Keratinocyte (primary cell): ENCODE measurements at regions not wholly inside any gene's neighbourhood (a gene's known extent, or its start where the extent isn't known, plus 50 kb on each side); places are given as distances from the start of the nearest gene placed in this dataset.

Experiments used
- DNase-seq: peaks from one replicate; pipeline ENCODE4 v3.0.0-alpha.2; 2011; ENCODE audit warnings: low read depth, missing footprints, low spot score
- FAIRE-seq: peaks from 2 replicates; lab custom pipeline; 2011; peaks lifted over from hg19 to GRCh38; lab: Jason Lieb, UNC
- H2AFZ ChIP-seq: 2 replicates; pipeline ENCODE4 v1.6.0; 2012; ENCODE audit warnings: low read length, control low read depth, inconsistent platforms; ENCODE audit not compliant: control insufficient read depth
- H3K27ac ChIP-seq: 2 replicates; pipeline ENCODE4 v1.5.1; 2011; ENCODE audit warnings: low read length; ENCODE audit not compliant: control insufficient read depth, insufficient read depth
- H3K27me3 ChIP-seq: 3 replicates; pipeline ENCODE4 v1.6.0; 2011; ENCODE audit warnings: low read length; ENCODE audit not compliant: control insufficient read depth, insufficient read depth; ENCODE audit errors: extremely low read depth
- H3K36me3 ChIP-seq, 2 experiments: 2 replicates in 1 of 2; 3 replicates in 1 of 2; pipeline ENCODE4 v1.5.1; 2011; ENCODE audit warnings: low read length in 2 of 2, mild to moderate bottlenecking in 1 of 2; ENCODE audit not compliant: control insufficient read depth in 2 of 2, insufficient read depth in 2 of 2; ENCODE audit errors: extremely low read depth in 1 of 2
- H3K4me1 ChIP-seq: 3 replicates; pipeline ENCODE4 v1.5.1; 2011; ENCODE audit warnings: low read length; ENCODE audit not compliant: control insufficient read depth, insufficient read depth; ENCODE audit errors: extremely low read depth
- H3K4me2 ChIP-seq: 3 replicates; pipeline ENCODE4 v1.6.0; 2011; ENCODE audit warnings: low read depth, low read length; ENCODE audit not compliant: control insufficient read depth, insufficient read depth; ENCODE audit errors: extremely low read depth
- H3K4me3 ChIP-seq, 3 experiments: fragments of 200-600 bp in 1 of 3; sonication (generic) in 1 of 3; 2 replicates in 2 of 3; 3 replicates in 1 of 3; pipeline ENCODE4 v1.5.1; 2011 to 2016; ENCODE audit warnings: low read length in 3 of 3, mild to moderate bottlenecking in 3 of 3, control low read depth in 2 of 3, inconsistent platforms in 1 of 3, low read depth in 1 of 3, mixed read lengths in 1 of 3, mixed run types in 1 of 3, moderate library complexity in 1 of 3; ENCODE audit not compliant: control insufficient read depth in 2 of 3, insufficient read depth in 2 of 3; ENCODE audit errors: extremely low read depth in 1 of 3
- H3K79me2 ChIP-seq: 2 replicates; pipeline ENCODE4 v1.6.0; 2012; ENCODE audit warnings: low read length; ENCODE audit not compliant: control insufficient read depth, insufficient read depth
- H3K9ac ChIP-seq: 3 replicates; pipeline ENCODE4 v1.6.0; 2011; ENCODE audit warnings: low read length; ENCODE audit not compliant: control insufficient read depth, insufficient read depth; ENCODE audit errors: extremely low read depth
- H3K9me1 ChIP-seq: 3 replicates; pipeline ENCODE4 v1.6.0; 2011; ENCODE audit warnings: low read length; ENCODE audit not compliant: control insufficient read depth, insufficient read depth; ENCODE audit errors: extremely low read depth
- H3K9me3 ChIP-seq: 2 replicates; pipeline ENCODE4 v1.5.1; 2012; ENCODE audit warnings: low read depth, low read length; ENCODE audit not compliant: control insufficient read depth
- H4K20me1 ChIP-seq: 3 replicates; pipeline ENCODE4 v1.6.0; 2011; ENCODE audit warnings: low read length; ENCODE audit not compliant: control insufficient read depth, insufficient read depth; ENCODE audit errors: extremely low read depth
- EZH2 ChIP-seq: IDR thresholded peaks from one replicate; pipeline ENCODE4 v1.6.1; 2012; ENCODE audit warnings: inconsistent platforms, mild to moderate bottlenecking, low read length, moderate library complexity
- dilution Hi-C: fragments of 300-500 bp; cut with MboI; formaldehyde crosslinking; loops from one replicate; pipeline ENCODE4 v1.7.0; 2020; ENCODE audit warnings: low sequenced_read_pairs; ENCODE audit not compliant: extremely low pct_ligation_motif_present
- TF ChIP-seq, protein P1 (sequence below), 3 experiments: IDR thresholded peaks in 1 of 3; conservative IDR thresholded peaks in 1 of 3; optimal IDR thresholded peaks in 1 of 3; 2 replicates in 2 of 3; 3 replicates in 1 of 3; pipeline versions ENCODE3 to v1.5.1; 2011; ENCODE audit warnings: low read length in 3 of 3, mild to moderate bottlenecking in 3 of 3, moderate library complexity in 2 of 3, control low read depth in 1 of 3, inconsistent platforms in 1 of 3; ENCODE audit not compliant: insufficient read depth in 2 of 3; ENCODE audit errors: extremely low read depth in 1 of 3

DNA sequence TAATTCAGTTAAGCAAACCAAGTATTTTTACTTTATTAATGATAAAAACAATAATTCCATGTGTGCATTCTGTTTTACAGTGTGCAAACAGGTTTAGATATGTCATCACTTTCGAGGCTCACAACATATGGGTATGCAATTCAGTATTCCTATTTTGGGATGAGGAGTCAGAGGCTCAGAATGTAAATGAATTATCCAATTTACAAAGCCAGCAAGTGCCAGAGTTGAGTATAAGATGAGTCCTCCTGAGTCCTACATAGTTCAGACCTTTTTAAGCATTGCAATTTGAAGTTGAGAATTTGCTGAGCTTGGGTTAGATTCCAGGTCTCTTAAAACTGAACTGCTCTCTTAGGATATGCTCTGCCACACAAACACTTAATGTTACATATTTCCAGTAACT is 424.2 kb upstream of the ROBO2 start:
- dilution Hi-C loops = no loop called here
- H3K4me2 ChIP-seq = no peak overlapping the region
- no peaks in the 10 kb centered on the region for H3K9me3 ChIP-seq
- no peaks in the 10 kb centered on the region for H3K27me3 ChIP-seq
- no peaks in the 10 kb centered on the region for H3K9me1 ChIP-seq
- TF ChIP-seq EZH2 = no peak
- TF ChIP-seq, protein P1, sequence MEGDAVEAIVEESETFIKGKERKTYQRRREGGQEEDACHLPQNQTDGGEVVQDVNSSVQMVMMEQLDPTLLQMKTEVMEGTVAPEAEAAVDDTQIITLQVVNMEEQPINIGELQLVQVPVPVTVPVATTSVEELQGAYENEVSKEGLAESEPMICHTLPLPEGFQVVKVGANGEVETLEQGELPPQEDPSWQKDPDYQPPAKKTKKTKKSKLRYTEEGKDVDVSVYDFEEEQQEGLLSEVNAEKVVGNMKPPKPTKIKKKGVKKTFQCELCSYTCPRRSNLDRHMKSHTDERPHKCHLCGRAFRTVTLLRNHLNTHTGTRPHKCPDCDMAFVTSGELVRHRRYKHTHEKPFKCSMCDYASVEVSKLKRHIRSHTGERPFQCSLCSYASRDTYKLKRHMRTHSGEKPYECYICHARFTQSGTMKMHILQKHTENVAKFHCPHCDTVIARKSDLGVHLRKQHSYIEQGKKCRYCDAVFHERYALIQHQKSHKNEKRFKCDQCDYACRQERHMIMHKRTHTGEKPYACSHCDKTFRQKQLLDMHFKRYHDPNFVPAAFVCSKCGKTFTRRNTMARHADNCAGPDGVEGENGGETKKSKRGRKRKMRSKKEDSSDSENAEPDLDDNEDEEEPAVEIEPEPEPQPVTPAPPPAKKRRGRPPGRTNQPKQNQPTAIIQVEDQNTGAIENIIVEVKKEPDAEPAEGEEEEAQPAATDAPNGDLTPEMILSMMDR (optimal IDR thresholded peaks at IDR 0.05 in 1 of 3, IDR thresholded peaks at IDR 0.05 in 1 of 3, conservative IDR thresholded peaks at IDR 0.05 in 1 of 3; ENCODE audit: extremely low read depth in 1 of 3, insufficient read depth in 2 of 3, low read length in 3 of 3) = no peak
- no peak overlapping the region for H3K4me3 ChIP-seq
- no peak overlapping the region for H2AFZ ChIP-seq
- no peaks in the 10 kb centered on the region for H3K4me1 ChIP-seq
- H3K79me2 ChIP-seq = no peaks in the 10 kb centered on the region
- H4K20me1 ChIP-seq = no peaks in the 10 kb centered on the region
- DNase-seq = no peak
- no peaks in the 10 kb centered on the region for H3K36me3 ChIP-seq
- H3K27ac ChIP-seq = no peak overlapping the region
- no peak overlapping the region for H3K9ac ChIP-seq
- FAIRE-seq = no peak

DNA sequence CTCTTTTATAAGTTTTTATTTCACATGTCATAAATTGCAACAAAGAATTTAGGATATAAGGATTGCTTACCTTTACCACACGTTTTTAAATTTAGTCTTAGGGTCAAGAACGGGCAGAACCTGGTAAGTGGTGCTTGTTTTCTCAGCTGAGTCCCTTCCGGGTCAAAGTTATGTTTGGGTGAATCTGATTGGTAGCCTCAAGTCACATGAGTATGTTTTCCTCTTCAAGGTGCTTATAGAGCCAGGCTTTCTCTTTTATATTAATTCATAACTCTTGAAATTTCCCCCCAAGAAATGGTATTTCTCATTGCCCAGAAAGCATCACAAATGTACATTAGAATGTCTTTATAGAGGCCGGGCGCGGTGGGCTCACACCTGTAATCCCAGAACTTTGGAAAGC is 415.7 kb upstream of the ROBO2 start:
- H4K20me1 ChIP-seq = no peaks in the 10 kb centered on the region
- no peak overlapping the region for H3K4me3 ChIP-seq
- H3K4me2 ChIP-seq = no peak overlapping the region
- no peak for TF ChIP-seq EZH2
- TF ChIP-seq, protein P1 (optimal IDR thresholded peaks at IDR 0.05 in 1 of 3, IDR thresholded peaks at IDR 0.05 in 1 of 3, conservative IDR thresholded peaks at IDR 0.05 in 1 of 3; ENCODE audit: extremely low read depth in 1 of 3, insufficient read depth in 2 of 3, low read length in 3 of 3) = no peak
- dilution Hi-C loops = no loop called here
- H3K9me1 ChIP-seq = no peaks in the 10 kb centered on the region
- no peak overlapping the region for H3K9ac ChIP-seq
- no peak overlapping the region for H2AFZ ChIP-seq
- H3K79me2 ChIP-seq = no peaks in the 10 kb centered on the region
- DNase-seq (no peak), FAIRE-seq (no peak)
- no peaks in the 10 kb centered on the region for H3K36me3 ChIP-seq
- no peaks in the 10 kb centered on the region for H3K9me3 ChIP-seq
- H3K4me1 ChIP-seq = no peaks in the 10 kb centered on the region
- H3K27me3 ChIP-seq = no peaks in the 10 kb centered on the region
- no peak overlapping the region for H3K27ac ChIP-seq
